ENCODE measurements at regions not wholly inside any gene's neighbourhood (a gene's known extent, or its start where the extent isn't known, plus 50 kb on each side); places are given as distances from the start of the nearest gene placed in this dataset.

DNA sequence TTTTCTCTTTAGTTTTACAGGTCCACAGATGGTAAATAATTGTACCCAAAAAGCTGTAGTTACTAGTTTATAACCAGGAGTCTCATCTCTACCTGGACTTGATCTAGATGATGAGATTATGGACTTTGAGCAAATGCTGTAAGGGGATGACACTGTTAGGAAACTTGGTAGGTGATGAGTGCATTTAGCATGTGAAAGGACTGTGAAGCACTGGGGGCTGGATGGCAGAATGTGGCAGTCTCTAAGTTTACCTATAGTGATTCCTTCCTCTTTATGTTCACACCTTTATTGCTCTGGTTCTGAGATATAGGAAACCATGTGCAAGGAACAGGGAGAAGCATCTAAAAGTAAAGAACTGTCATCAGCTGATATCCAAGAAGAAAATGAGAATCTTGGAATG, 230.7 kb upstream of the CHORDC1 start:
- no peak for ATAC-seq (ENCODE audit: low read depth)
- no peaks in the 10 kb centered on the region for H3K36me3 ChIP-seq (ENCODE audit: low read depth)
- no peaks in the 10 kb centered on the region for H3K4me1 ChIP-seq (ENCODE audit: insufficient read depth, poor library complexity, severe bottlenecking)
- H3K9me3 ChIP-seq (ENCODE audit: severe bottlenecking), result no peaks in the 10 kb centered on the region
- no peaks in the 10 kb centered on the region for H3K27me3 ChIP-seq (ENCODE audit: insufficient read depth, poor library complexity, severe bottlenecking)
- no peak overlapping the region for H3K27ac ChIP-seq (ENCODE audit: poor library complexity, severe bottlenecking)
- H3K4me3 ChIP-seq (ENCODE audit: severe bottlenecking), result no peak overlapping the region
- no peak for DNase-seq (ENCODE audit: low spot score)
- TF ChIP-seq, protein P1, sequence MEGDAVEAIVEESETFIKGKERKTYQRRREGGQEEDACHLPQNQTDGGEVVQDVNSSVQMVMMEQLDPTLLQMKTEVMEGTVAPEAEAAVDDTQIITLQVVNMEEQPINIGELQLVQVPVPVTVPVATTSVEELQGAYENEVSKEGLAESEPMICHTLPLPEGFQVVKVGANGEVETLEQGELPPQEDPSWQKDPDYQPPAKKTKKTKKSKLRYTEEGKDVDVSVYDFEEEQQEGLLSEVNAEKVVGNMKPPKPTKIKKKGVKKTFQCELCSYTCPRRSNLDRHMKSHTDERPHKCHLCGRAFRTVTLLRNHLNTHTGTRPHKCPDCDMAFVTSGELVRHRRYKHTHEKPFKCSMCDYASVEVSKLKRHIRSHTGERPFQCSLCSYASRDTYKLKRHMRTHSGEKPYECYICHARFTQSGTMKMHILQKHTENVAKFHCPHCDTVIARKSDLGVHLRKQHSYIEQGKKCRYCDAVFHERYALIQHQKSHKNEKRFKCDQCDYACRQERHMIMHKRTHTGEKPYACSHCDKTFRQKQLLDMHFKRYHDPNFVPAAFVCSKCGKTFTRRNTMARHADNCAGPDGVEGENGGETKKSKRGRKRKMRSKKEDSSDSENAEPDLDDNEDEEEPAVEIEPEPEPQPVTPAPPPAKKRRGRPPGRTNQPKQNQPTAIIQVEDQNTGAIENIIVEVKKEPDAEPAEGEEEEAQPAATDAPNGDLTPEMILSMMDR (IDR thresholded peaks at IDR 0.05; ENCODE audit: poor library complexity, severe bottlenecking), result no peak

DNA sequence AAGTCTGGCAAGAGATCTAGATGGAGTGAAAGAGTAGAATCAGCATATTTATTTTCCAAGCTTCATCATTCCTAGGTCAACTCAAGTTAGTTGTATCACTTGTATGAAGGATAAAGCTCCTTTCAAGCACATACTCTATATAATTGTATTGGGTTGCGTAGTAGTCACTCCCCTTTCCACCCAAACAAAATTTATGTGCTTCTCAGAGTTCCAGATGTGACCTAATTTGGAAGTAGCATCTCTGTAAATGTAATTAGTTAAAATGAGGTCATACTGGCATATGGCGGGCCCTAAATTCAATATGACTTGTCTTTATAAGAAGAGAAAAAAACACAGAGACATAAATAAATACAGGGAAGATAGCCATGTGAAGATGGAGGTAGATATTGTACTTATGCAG, 226.8 kb upstream of the CHORDC1 start:
- TF ChIP-seq, protein P1 (IDR thresholded peaks at IDR 0.05; ENCODE audit: poor library complexity, severe bottlenecking), result no peak

DNA sequence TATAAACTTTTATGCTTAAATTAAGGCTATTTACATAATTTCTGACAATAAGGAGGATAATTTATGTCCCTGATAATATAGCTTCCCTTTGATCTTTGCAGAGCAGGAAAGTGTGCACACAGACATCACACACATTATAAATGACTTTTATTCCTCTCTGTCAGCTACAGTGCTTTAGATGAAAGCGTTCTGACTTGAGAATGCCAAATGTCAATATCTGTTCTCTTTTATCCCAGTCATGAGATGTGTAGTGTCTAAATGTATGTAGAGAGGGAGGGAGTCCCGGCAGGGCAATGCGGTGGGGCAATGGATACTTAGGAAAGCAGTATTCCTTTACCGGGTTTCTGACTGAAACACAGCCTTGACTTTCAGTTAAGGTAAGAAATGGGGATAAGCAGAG, 225.4 kb upstream of the CHORDC1 start:
- H3K27ac ChIP-seq (ENCODE audit: poor library complexity, severe bottlenecking), result no peak overlapping the region
- H3K4me1 ChIP-seq (ENCODE audit: insufficient read depth, poor library complexity, severe bottlenecking), result no peaks in the 10 kb centered on the region
- TF ChIP-seq, protein P1 (IDR thresholded peaks at IDR 0.05; ENCODE audit: poor library complexity, severe bottlenecking), result no peak
- H3K9me3 ChIP-seq (ENCODE audit: severe bottlenecking), result no peaks in the 10 kb centered on the region
- no peak overlapping the region for H3K4me3 ChIP-seq (ENCODE audit: severe bottlenecking)
- ATAC-seq (ENCODE audit: low read depth) (no peak), DNase-seq (ENCODE audit: low spot score) (no peak)
- no peaks in the 10 kb centered on the region for H3K36me3 ChIP-seq (ENCODE audit: low read depth)
- H3K27me3 ChIP-seq (ENCODE audit: insufficient read depth, poor library complexity, severe bottlenecking), result no peaks in the 10 kb centered on the region

More for the DNA sequence above, 226.8 kb upstream of the CHORDC1 start:
- Histone ChIP-seq H3K27me3 (ENCODE audit: insufficient read depth, poor library complexity, severe bottlenecking) (no peaks in the 10 kb centered on the region), H3K9me3 (ENCODE audit: severe bottlenecking) (no peaks in the 10 kb centered on the region), H3K27ac (ENCODE audit: poor library complexity, severe bottlenecking) (no peak overlapping the region), H3K36me3 (ENCODE audit: low read depth) (no peaks in the 10 kb centered on the region), H3K4me3 (ENCODE audit: severe bottlenecking) (no peak overlapping the region), H3K4me1 (ENCODE audit: insufficient read depth, poor library complexity, severe bottlenecking) (no peaks in the 10 kb centered on the region)
- ATAC-seq (ENCODE audit: low read depth), result no peak
- DNase-seq (ENCODE audit: low spot score), result no peak

DNA sequence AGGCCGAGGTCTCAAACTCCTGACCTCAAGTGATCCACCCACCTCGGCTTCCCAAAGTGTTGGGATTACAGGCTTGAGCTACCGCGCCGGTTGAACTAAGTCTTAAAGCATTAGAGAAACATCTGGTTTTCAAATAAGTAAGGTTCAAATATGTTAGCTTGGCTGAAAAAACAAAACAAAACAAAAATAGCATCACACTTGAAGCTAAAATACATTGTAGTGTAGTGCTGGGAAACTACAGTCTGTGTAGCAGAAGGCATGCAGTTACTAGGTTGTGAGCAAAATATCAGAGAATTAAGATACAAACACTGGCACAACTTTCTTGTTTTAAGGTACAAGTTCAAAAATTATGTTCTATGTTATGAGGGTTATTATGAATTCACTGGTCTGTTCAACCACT, 224.8 kb upstream of the CHORDC1 start:
- Histone ChIP-seq H3K36me3 (ENCODE audit: low read depth) (no peaks in the 10 kb centered on the region), H3K9me3 (ENCODE audit: severe bottlenecking) (no peaks in the 10 kb centered on the region), H3K27me3 (ENCODE audit: insufficient read depth, poor library complexity, severe bottlenecking) (no peaks in the 10 kb centered on the region), H3K27ac (ENCODE audit: poor library complexity, severe bottlenecking) (no peak overlapping the region), H3K4me1 (ENCODE audit: insufficient read depth, poor library complexity, severe bottlenecking) (no peaks in the 10 kb centered on the region), H3K4me3 (ENCODE audit: severe bottlenecking) (no peak overlapping the region)
- TF ChIP-seq, protein P1 (IDR thresholded peaks at IDR 0.05; ENCODE audit: poor library complexity, severe bottlenecking), result no peak
- no peak for ATAC-seq (ENCODE audit: low read depth)
- DNase-seq (ENCODE audit: low spot score), result no peak

DNA sequence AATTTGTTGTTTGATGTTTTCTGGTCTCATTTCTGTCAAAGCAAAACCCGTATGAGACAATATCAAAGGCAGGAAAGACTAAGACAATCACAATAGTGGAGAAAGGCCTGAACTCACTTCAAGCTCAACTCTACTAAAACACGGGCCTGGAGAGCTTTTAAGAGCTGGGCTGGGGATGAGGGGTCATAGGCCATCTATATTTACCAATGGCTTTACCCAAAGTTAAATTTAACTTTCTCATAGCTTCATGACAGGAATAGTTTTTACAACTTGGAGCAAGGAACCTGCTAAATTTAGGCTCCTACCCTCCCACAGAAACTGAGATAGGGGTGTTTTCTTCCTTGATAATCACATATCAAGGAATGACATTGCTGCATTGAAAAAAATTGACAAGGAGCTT, 223.4 kb upstream of the CHORDC1 start:
- no peak overlapping the region for H3K4me3 ChIP-seq (ENCODE audit: severe bottlenecking)
- H3K9me3 ChIP-seq (ENCODE audit: severe bottlenecking), result no peaks in the 10 kb centered on the region
- H3K4me1 ChIP-seq (ENCODE audit: insufficient read depth, poor library complexity, severe bottlenecking), result no peaks in the 10 kb centered on the region
- no peak for ATAC-seq (ENCODE audit: low read depth)
- no peaks in the 10 kb centered on the region for H3K36me3 ChIP-seq (ENCODE audit: low read depth)
- no peak for DNase-seq (ENCODE audit: low spot score)
- TF ChIP-seq, protein P1 (IDR thresholded peaks at IDR 0.05; ENCODE audit: poor library complexity, severe bottlenecking), result no peak
- no peak overlapping the region for H3K27ac ChIP-seq (ENCODE audit: poor library complexity, severe bottlenecking)
- H3K27me3 ChIP-seq (ENCODE audit: insufficient read depth, poor library complexity, severe bottlenecking), result no peaks in the 10 kb centered on the region
